DMS 273 (cell line): ENCODE measurements at regions not wholly inside any gene's neighbourhood (a gene's known extent, or its start where the extent isn't known, plus 50 kb on each side); places are given as distances from the start of the nearest gene placed in this dataset.
"Not testable (repeated sequence)": the region's sequence is repeated elsewhere in the genome, so short reads cannot be mapped to it uniquely, and the experiment has no call there.

ENCODE experiments used
- DNase-seq: peaks from one replicate; lab custom pipeline; 2025; ENCODE audit not compliant: unreplicated experiment; lab: John Stamatoyannopoulos, UW

DNA sequence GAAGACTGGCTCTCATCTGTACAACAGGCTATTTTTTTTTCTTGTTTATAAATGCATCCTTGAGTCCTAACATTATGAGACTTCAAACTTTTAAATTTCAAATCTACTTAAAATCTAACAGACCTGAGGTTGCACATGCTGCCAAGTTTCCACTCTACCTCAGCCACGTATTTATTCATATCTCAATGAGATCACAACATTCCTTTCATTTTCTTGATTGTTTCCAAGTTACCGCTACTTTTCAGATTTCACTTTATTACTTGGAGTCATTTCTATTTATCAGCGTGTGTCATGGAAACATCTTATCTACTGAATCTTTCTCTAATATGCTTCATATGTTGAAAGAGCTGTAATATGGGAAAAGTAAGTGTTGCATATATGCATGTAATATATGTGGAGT lies 1257.5 kb upstream of the ATXN8OS start:
- DNase-seq: no peak

GRCh38 chr13:68846663-68847062 lies 1261.0 kb upstream of the ATXN8OS start:
- no peak for DNase-seq

GRCh38 chr13:68834375-68834774 lies 1273.3 kb upstream of the ATXN8OS start:
- DNase-seq: no peak

DNA sequence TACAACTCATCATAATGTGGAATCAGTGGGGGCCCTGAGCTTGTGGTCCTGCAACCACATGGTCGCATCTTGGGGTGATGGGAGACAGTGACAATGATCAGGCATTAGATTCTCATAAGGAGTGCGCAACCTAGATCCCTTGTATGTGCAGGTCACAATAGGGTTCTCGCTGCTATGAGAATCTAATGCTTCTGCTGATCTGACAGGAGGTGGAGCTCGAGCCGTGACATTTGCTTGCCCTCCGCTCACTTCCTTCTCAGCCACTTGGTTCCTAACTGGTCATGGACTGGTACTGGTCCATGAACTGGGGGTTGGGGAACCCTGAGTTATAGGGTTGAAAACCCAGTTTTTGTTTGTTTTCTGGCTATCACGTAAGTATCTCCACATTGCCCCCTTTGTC lies 1290.9 kb upstream of the ATXN8OS start:
- no peak for DNase-seq

DNA sequence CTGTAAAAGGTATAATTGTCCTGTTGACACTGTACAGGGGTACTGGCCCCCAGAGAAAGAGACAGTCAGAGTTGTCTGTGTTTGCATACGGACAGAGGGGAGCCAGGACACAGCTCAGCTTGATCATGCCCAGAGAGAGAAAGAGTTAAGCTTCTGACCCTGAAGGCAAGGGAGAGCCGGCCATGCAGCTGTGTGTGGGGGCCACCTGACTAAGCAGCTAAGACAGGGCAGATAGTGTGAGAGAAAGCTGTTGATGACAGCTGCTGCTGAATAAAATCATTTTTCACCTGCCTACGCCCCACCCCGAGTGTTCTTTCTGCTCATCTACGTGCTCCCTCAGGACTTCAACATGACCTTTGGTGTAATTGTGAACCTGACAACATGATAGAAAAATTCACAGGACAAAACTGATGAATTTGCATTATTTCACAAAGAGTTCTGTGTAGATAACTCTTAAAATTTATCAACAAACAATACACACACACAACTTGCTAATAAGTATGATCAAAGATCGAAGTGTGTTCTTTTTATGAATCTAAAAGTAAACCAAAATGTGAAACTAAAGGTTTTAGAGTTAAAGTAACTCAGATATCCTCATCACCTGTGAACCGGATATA lies 1294.3 kb upstream of the ATXN8OS start:
- DNase-seq: no peak

DNA sequence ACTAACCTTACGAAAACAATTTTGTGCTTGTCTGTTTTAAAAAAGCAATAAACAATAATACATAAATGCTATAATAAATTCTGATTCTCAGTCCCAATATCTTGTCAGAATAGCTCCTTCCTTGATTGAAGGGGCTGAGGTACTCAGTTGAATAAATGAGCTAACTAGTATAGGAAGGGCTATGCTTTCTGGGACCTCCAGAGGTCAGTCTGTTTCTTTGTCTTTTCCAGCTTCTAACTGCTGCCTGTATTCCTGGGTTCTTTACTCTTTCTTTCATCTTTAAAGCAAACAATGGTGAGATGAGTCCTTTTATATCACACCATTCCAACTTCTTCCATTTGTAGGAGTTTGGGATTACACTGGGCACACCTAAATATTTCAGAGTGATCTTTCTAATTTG lies 1297.0 kb upstream of the ATXN8OS start:
- DNase-seq: peak; percentile 1

GRCh38 chr13:68808456-68808855 lies 1299.2 kb upstream of the ATXN8OS start:
- peak; percentile 0 for DNase-seq

GRCh38 chr13:68806125-68806524 lies 1301.5 kb upstream of the ATXN8OS start:
- DNase-seq: no peak

DNA sequence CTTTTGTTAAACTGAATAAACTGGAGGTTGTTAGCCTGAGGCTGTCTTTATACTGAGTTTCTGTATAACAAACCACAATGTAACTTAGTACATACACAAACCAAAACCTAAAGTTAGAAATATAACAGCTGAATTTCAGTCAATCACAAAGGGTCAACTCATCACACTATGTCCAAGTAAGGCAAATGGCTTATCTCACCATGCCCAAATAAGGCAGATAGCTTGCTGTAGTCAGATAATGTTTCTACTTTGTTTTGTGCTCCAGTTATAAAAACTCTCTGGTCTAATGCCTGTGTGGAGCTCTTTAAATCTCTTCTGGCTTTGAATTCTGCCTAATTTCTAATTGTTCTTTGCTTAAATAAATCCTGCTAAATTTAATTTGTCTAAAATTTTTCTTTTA lies 1323.4 kb upstream of the ATXN8OS start:
- DNase-seq: no peak

DNA sequence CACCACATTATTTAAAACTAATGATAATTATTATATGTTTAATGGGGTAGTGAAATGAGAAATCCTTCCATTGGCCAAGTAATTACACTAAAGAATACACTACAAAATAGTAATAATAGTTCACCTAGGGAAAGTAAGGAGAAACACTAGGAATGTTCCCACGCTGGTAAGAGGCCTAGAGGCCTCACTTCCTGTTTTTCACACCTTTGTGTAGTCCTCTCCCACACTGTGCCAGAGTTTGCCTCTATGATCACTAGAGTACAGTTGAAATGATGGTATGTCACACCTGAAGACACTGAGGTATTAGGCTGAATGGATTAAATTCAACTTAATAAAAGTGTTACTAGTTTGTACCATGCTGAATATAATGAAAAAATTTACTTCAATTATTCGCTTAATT lies 1348.0 kb upstream of the ATXN8OS start:
- DNase-seq: no peak

GRCh38 chr13:68749796-68750195 lies 1357.8 kb upstream of the ATXN8OS start:
- no peak for DNase-seq

DNA sequence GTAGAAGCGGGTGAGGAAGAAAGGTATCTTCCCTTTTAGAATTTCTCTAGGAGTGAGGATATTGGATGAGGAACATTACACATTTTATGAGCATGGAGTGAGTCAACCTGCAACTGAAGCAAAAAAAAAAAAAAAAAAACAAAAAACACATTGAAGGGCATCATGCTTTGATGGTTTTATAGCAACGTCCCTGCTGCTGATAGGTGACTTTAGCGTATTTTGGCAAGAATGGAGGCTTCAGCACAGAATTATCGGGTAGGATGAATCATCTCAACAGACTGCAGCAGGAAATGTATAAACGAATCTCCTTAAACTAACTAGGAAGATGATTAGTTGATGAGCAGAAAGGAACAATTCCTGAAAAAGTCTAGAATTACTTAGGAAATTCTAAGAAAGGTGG lies 1359.6 kb upstream of the ATXN8OS start:
- DNase-seq: no peak

DNA sequence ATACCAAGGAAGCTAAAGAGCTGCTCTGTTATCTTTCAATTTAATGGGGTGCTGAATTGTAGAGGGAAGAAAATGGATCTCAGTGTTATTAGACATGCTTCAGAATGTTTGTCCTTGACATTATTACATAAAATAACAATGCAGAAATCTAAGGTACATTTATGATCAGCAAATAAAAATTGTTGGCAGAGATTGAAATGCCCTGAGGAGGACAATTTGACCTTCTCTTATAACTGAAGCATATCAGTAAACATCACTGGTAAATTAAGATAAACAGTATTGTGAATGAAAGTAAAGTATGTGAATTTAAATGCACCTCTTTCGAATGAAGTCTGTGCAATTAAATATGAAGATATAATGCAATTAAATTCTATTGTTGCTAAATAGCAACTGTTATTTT lies 1362.1 kb upstream of the ATXN8OS start:
- DNase-seq: no peak

DNA sequence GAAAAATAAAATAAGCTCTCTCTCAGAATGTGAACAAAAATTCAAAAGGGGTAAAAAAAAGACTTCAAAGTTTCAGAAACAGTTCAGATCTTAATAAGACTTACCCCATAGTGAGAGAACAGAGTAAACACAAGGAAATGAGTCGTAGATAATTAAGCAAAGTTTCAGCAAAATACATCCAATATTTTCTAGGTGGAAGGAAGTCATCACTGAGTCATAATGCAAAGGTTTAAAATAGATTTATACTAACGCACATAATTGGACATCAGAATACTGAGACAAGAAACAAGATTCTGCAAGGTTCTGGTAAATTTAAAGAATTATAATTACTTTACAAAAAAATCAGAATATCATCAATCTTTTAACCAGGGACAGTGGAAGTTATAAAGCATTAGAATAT lies 1370.7 kb upstream of the ATXN8OS start:
- DNase-seq: no peak

GRCh38 chr13:68727798-68728197 lies 1379.8 kb upstream of the ATXN8OS start:
- DNase-seq: peak; percentile 18

GRCh38 chr13:68727165-68727564 lies 1380.5 kb upstream of the ATXN8OS start:
- no peak for DNase-seq

DNA sequence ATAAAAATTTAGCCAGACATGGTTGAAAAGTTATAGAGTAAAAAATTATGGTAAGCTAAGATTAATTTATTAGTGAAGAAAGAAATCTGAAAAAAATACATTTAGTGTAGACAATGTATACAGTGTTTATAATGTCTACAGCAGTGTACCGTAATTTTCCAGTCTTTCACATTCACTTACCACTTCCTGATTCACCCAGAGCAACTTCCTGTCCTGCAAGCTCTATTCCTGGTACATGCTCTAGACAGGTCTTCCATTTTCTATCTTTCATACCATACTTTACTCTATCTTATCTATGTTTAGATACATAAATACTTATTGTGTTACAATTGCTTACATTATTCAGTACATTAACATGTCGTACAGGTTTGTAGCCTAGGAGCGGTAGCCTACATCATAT lies 1387.8 kb upstream of the ATXN8OS start:
- no peak for DNase-seq

- no peak for DNase-seq
Measured at GRCh38 chr13:68715651-68716050, 1392.0 kb upstream of the ATXN8OS start.

- DNase-seq: no peak
Measured at GRCh38 chr13:68714292-68714691, 1393.3 kb upstream of the ATXN8OS start.

- no peak for DNase-seq
Measured at GRCh38 chr13:68713394-68713793, 1394.2 kb upstream of the ATXN8OS start.

- no peak for DNase-seq
Measured at GRCh38 chr13:68708336-68708908, 1399.2 kb upstream of the ATXN8OS start.

GRCh38 chr13:68706044-68706443 lies 1401.6 kb upstream of the ATXN8OS start:
- DNase-seq: not testable (repeated sequence)

GRCh38 chr13:68697551-68697950 lies 1410.1 kb upstream of the ATXN8OS start:
- DNase-seq: peak; percentile 37
